ENCODE measurements at regions not wholly inside any gene's neighbourhood (a gene's known extent, or its start where the extent isn't known, plus 50 kb on each side); places are given as distances from the start of the nearest gene placed in this dataset.

DNA sequence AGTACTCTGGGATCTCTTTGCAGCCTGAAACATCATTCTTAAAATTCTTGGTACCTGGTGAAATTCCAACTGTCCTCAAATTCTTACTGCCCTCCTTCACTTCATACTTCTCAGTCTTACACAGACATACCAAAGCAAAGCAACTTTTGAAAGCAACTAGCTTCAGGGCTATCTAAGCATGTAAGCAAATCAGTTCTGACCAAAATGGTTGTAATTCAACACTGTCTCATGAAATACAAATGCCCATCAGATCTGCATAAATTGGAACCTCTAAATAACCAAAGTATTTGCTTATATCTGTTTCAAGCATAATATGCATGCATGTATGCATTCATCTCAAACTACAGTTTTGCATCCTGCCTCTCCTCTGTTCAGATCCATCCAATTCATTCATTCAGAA lies 308.1 kb upstream of the PPARGC1A start:
- Histone ChIP-seq H2AFZ (ENCODE audit: low read length) (no peak overlapping the region), H2BK5ac (ENCODE audit: low read depth, low read length) (no peak overlapping the region), H3K23me2 (ENCODE audit: low read depth, low read length) (no peaks in the 10 kb centered on the region), H3K79me2 (ENCODE audit: control insufficient read depth in 1 of 2, insufficient read depth in 2 of 2, low read length in 2 of 2) (no peaks in the 10 kb centered on the region), H4K8ac (ENCODE audit: extremely low read depth, insufficient read depth, low read length) (no peak overlapping the region), H3K27me3 (replicated peaks in 1 of 4; ENCODE audit: control insufficient read depth in 3 of 4, extremely low read depth in 1 of 4, insufficient read depth in 3 of 4, low read length in 3 of 4) (no peaks in the 10 kb centered on the region), H3K18ac (ENCODE audit: extremely low read depth, low read length) (no peak overlapping the region), H3K36me3 (ENCODE audit: control insufficient read depth in 2 of 4, insufficient read depth in 4 of 4, low read length in 3 of 4) (no peaks in the 10 kb centered on the region), H2BK120ac (replicated peaks; ENCODE audit: low read depth, low read length) (no peak overlapping the region), H2BK12ac (ENCODE audit: low read depth, low read length) (no peak overlapping the region), H4K91ac (replicated peaks; ENCODE audit: insufficient read length, low read length) (no peak overlapping the region), H2BK20ac (ENCODE audit: low read length) (no peak overlapping the region), H3K4me3 (ENCODE audit: extremely low read depth in 1 of 4, insufficient read depth in 2 of 4, low read depth in 3 of 4, low read length in 4 of 4) (no peak overlapping the region), H3K27ac (ENCODE audit: low read depth, low read length) (no peak overlapping the region), H4K20me1 (replicated peaks in 1 of 2; ENCODE audit: control insufficient read depth in 1 of 2, insufficient read depth in 2 of 2, low read length in 2 of 2) (no peaks in the 10 kb centered on the region), H3K4me2 (ENCODE audit: insufficient read depth in 1 of 2, low read depth in 2 of 2, low read length in 2 of 2) (no peak overlapping the region), H4K5ac (ENCODE audit: insufficient read length, low read depth, low read length) (no peak overlapping the region), H3K4me1 (replicated peaks in 1 of 4; ENCODE audit: control insufficient read depth in 3 of 4, insufficient read depth in 4 of 4, low read length in 3 of 4) (peaks cover 0 to 3% (median under 1%) of the 10 kb centered on the region in 4 experiments; a peak in 1 of 7 replicates), H3K14ac (ENCODE audit: insufficient read length) (no peak overlapping the region), H3K56ac (replicated peaks; ENCODE audit: insufficient read length, low read depth, low read length) (no peak overlapping the region), H3K9ac (replicated peaks in 1 of 4; ENCODE audit: extremely low read depth in 1 of 4, low read depth in 3 of 4, low read length in 3 of 4) (no peak overlapping the region), H2BK15ac (ENCODE audit: low read length) (no peak overlapping the region), H3K4ac (replicated peaks; ENCODE audit: insufficient read length, low read depth, low read length) (no peak overlapping the region), H3K9me3 (ENCODE audit: insufficient read depth in 2 of 2, low read depth in 1 of 2, low read length in 1 of 2) (no peaks in the 10 kb centered on the region), H3K79me1 (ENCODE audit: low read depth, low read length) (no peaks in the 10 kb centered on the region), H3K23ac (ENCODE audit: insufficient read length) (no peak overlapping the region), H2AK5ac (ENCODE audit: low read depth, low read length) (no peak overlapping the region)
- ChIA-PET CTCF (ENCODE audit: partially characterized antibody) (interaction anchor here (1.3 kb wide), 1 partner anchor 8 kb away, joined by 3 read pairs; no protein-coding TSS in a partner anchor), POLR2A (ENCODE audit: partially characterized antibody) (no interaction called here)
- no peak for FAIRE-seq
- DNase-seq (ENCODE audit: low read depth in 1 of 2, low spot score in 2 of 2): no peak
- TF ChIP-seq JUN (IDR thresholded peaks at IDR 0.05; ENCODE audit: low read depth, low read length): no peak
- TF ChIP-seq BRCA1 (IDR thresholded peaks at IDR 0.05; ENCODE audit: low read depth, low read length): no peak
- no peak for TF ChIP-seq RNF2 (IDR thresholded peaks at IDR 0.05; ENCODE audit: borderline replicate concordance, low read depth, low read length, missing control alignments, poor library complexity, severe bottlenecking)
